Adipocyte (in vitro differentiated cells): ENCODE measurements at regions not wholly inside any gene's neighbourhood (a gene's known extent, or its start where the extent isn't known, plus 50 kb on each side); places are given as distances from the start of the nearest gene placed in this dataset.
"Not testable (repeated sequence)": the region's sequence is repeated elsewhere in the genome, so short reads cannot be mapped to it uniquely, and the experiment has no call there.

Source experiments
- DNase-seq: peaks from one replicate; pipeline ENCODE4 v3.0.0-alpha.2; 2015; ENCODE audit warnings: low read depth
- H3K27me3 ChIP-seq: replicated peaks from 2 replicates; pipeline ENCODE4 v1.7.0; 2013; ENCODE audit warnings: mild to moderate bottlenecking, low read length, moderate library complexity; ENCODE audit not compliant: control insufficient read depth, insufficient read depth
- H3K36me3 ChIP-seq: 2 replicates; pipeline ENCODE4 v1.7.0; 2013; ENCODE audit warnings: low read length, mild to moderate bottlenecking, moderate library complexity; ENCODE audit not compliant: control insufficient read depth, insufficient read depth, severe bottlenecking
- H3K4me1 ChIP-seq: 2 replicates; pipeline ENCODE4 v1.7.0; 2013; ENCODE audit warnings: mild to moderate bottlenecking, low read length, moderate library complexity; ENCODE audit not compliant: control insufficient read depth, insufficient read depth
- H3K4me3 ChIP-seq: 2 replicates; pipeline ENCODE4 v1.7.0; 2013; ENCODE audit warnings: mild to moderate bottlenecking, low read length, moderate library complexity
- H3K9ac ChIP-seq: 2 replicates; pipeline ENCODE4 v1.7.0; 2013; ENCODE audit warnings: mild to moderate bottlenecking, low read length, moderate library complexity
- H3K9me3 ChIP-seq: 2 replicates; pipeline ENCODE4 v1.7.0; 2013; ENCODE audit warnings: mild to moderate bottlenecking, low read length, moderate library complexity; ENCODE audit not compliant: control insufficient read depth

DNA sequence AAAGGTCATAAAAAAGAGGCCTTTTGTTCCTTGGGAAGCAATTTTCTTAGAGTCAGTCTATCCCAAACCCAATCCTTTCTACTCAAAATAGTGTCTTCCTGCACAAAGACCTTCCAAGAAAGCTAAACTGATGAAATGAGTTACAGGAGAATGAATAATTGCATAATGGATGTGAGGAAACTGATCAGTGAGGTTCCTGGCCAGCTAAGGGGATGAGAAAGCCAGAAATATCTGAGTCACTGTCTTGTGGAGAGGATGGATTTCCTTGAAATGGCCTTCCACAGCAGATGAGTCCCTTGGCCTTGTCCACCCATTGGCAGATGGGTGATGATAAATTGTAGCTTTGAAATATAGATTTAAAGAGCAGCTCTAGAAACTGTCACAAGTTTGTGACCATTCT lies 756.1 kb downstream of the DNAH5 start:
- Histone ChIP-seq H3K4me3 (no peak overlapping the region), H3K27me3 (no peaks in the 10 kb centered on the region), H3K9ac (no peak overlapping the region), H3K36me3 (no peaks in the 10 kb centered on the region), H3K9me3 (no peaks in the 10 kb centered on the region), H3K4me1 (peaks cover 5% of the 10 kb centered on the region)
- DNase-seq, result no peak

DNA sequence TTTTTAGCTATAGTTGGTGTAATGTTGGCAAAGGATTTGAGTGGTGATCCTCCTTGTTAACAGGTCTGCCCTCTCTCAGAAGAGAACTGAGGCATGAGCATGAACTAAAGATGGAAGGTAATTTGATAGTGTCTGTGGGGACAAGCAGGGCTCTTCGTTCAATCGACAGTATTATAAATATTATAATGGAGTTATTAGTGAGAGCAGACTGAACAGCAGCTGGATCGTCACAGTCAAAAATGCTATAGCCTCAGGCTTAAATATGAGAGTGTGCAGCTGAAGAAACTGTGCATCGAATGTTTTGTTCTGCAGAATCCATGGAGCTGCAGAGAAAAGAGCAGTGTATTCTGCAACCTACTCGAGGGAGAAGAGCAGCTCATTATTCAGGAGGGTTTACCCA lies 757.3 kb downstream of the DNAH5 start:
- no peaks in the 10 kb centered on the region for H3K27me3 ChIP-seq
- no peak for DNase-seq
- H3K9me3 ChIP-seq, result no peaks in the 10 kb centered on the region
- H3K9ac ChIP-seq, result no peak overlapping the region
- no peaks in the 10 kb centered on the region for H3K36me3 ChIP-seq
- H3K4me1 ChIP-seq, result peaks cover 5% of the 10 kb centered on the region
- no peak overlapping the region for H3K4me3 ChIP-seq

DNA sequence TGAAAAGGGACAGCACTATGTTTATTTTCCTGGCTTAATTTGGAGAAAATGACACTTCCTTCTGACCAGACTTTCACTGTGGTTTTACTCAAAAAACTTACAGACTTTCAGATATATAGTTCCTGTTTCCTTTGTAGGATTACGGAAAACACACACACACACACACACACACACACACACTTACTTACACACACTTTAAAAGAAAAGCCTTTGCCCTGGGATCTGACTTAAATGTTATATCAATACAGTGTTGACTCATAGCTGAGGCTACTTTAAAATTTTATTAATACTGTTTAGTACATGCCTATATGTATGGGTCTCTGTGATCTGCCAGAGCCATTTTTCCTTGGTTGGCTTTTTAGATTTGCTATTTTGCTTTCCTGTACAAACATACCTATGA lies 758.3 kb downstream of the DNAH5 start:
- Histone ChIP-seq H3K9ac (no peak overlapping the region), H3K4me1 (peaks cover 5% of the 10 kb centered on the region), H3K36me3 (no peaks in the 10 kb centered on the region), H3K9me3 (no peaks in the 10 kb centered on the region), H3K27me3 (no peaks in the 10 kb centered on the region), H3K4me3 (no peak overlapping the region)
- no peak for DNase-seq

DNA sequence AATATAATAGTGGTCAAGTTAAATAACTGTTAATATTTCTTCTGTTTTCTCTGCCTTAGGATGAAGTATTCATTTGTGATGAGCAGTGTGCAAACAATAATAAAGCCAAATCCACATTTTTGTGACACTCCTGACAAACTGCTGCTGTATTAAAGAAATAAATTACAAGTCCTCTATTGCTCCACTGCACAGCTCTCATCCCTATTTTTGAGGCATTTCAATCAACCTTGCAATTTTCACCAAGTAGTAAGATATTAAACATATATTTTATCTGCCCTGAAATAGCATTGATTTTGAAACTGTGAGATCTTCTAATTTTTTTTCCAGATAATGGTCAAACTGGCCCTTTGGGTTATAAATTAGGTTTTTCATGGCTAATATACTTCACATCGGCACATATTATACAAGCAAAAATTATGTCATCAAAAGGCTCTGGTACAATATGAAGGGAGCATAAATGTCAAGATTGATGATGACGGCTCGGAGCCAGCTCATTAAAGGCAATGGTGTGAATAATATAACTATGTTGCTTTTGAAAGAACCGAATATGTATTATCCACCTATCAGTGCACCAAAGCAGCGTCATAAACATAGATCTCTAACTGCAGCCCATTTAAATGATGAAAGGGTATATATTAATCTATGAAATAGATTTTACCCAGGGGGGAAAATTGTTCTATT lies 764.9 kb downstream of the DNAH5 start:
- DNase-seq, result no peak
- Histone ChIP-seq H3K9me3 (no peaks in the 10 kb centered on the region), H3K4me3 (no peak overlapping the region), H3K27me3 (no peaks in the 10 kb centered on the region), H3K4me1 (no peaks in the 10 kb centered on the region), H3K9ac (no peak overlapping the region), H3K36me3 (no peaks in the 10 kb centered on the region)

DNA sequence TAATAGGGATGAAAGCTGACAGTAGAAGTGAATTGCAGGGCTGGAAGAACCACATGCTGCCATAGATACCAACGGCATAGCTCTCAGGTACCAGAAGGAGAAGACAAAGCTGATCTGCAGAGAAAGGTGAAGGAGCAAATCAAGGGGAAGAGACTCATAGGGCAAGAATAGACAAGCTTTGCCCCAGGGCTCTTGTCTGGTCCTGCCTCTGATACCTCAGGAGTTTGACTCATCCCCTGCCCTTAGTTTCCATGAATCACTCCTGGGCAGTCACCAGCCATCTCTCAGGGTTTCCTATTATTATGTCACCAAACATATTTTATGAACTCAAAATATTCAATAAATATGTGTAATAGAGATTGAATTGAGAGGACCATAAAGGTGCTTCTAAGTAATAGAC lies 800.9 kb downstream of the DNAH5 start:
- Histone ChIP-seq H3K4me1 (no peaks in the 10 kb centered on the region), H3K9ac (no peak overlapping the region), H3K36me3 (no peaks in the 10 kb centered on the region), H3K9me3 (no peaks in the 10 kb centered on the region), H3K27me3 (no peaks in the 10 kb centered on the region), H3K4me3 (no peak overlapping the region)
- no peak for DNase-seq

DNA sequence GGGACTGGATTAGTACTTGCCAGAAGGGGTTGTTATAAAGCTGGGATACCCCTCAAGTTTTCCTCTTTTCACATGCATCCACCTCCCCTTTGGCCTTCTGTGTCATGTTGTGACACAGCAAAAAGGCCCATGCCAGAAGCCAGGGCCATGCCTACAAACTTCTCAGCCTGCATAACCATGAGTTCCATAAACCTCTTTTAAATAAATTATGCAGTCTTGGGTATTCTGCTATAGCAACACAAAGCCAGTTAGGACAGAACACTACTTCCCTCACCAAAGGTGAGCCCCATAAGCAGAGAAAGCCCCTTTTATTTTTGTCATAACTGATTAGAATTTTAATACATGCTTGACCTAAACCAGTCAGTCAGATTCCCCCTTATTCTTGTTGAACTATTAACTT lies 801.3 kb downstream of the DNAH5 start:
- Histone ChIP-seq H3K36me3 (no peaks in the 10 kb centered on the region), H3K4me3 (no peak overlapping the region), H3K9ac (no peak overlapping the region), H3K4me1 (no peaks in the 10 kb centered on the region), H3K9me3 (no peaks in the 10 kb centered on the region), H3K27me3 (no peaks in the 10 kb centered on the region)
- no peak for DNase-seq

DNA sequence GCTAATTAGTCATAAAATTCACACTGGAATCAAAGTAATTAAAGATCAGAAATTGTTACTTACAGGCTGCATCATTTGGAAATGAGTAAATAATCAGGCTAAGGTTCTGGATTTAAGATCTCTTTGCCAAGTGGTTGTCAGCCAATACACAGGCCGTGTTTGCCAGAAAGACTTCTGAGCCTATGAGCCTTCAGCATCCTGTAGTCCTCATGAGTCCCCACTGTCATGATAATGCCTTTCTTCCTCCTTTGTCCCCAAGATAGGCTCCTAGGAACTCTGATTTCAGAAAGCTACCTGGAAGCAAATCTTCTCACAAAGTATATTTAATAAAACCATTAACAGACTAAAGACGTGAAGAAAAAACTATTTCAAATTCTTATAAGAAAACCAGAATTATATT lies 810.5 kb downstream of the DNAH5 start:
- no peak for DNase-seq
- Histone ChIP-seq H3K36me3 (no peaks in the 10 kb centered on the region), H3K27me3 (no peaks in the 10 kb centered on the region), H3K4me3 (no peak overlapping the region), H3K4me1 (no peaks in the 10 kb centered on the region), H3K9ac (no peak overlapping the region), H3K9me3 (peaks cover 5% of the 10 kb centered on the region)

DNA sequence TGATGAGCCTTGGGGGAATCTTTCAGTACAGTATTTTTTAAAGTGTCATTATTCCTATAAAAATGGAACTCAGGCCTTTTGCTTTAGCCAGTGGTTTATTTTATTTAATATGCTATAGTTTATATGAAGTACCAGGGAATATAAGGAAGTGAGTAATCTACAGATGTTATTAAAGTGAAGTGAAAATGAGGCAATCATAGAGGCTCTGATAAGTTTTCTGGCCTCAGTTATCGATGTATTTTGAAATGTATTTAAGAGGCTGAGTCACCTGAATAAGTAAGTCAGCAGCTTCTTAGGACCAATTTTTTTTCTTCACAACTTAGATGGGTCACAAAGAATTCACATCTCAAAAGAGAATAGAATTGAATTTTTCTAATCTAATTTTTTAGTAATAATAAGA lies 829.0 kb downstream of the DNAH5 start:
- DNase-seq, result no peak
- Histone ChIP-seq H3K9ac (no peak overlapping the region), H3K4me1 (no peaks in the 10 kb centered on the region), H3K27me3 (no peaks in the 10 kb centered on the region), H3K4me3 (no peak overlapping the region), H3K36me3 (no peaks in the 10 kb centered on the region), H3K9me3 (no peaks in the 10 kb centered on the region)

DNA sequence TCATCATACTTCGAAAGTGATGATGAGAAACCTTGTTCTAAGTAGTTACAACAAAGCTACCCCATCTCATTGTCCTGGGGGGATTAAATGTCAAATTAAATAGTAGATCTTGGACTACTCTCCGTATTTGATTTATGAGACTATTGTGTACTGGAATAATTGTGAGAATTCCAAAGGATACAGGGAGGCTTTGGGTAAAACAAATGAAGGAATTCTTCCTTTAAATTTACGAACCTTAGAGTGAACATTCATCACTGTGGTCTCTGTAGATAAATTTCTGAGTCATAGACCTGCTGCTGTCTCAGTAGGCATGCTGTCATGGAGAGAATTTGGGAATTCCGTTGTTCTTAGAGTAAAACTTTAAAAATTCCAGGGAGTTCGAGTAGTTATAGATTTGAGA lies 836.2 kb downstream of the DNAH5 start:
- Histone ChIP-seq H3K27me3 (no peaks in the 10 kb centered on the region), H3K9ac (no peak overlapping the region), H3K36me3 (no peaks in the 10 kb centered on the region), H3K4me1 (no peaks in the 10 kb centered on the region), H3K9me3 (no peaks in the 10 kb centered on the region), H3K4me3 (no peak overlapping the region)
- DNase-seq, result no peak

DNA sequence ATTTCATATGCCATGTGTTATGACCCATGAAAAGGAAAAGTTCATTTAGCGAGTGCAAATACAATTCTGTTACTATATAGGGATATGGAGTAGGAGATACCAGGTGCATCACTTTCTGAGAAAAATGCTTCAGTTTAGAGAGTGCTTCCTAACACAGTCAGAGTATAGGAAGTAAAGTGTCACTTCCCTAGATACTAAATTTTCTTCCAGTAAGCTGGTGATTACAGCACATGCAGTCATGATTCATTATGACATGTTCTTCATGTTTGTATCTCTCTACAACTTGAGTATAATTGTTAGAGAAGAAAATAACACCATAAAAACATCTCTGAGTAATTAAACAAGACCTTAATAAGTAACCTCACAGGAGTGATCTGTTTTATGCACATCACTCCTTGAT lies 837.0 kb downstream of the DNAH5 start:
- no peak overlapping the region for H3K9ac ChIP-seq
- H3K4me3 ChIP-seq, result no peak overlapping the region
- no peak for DNase-seq
- H3K36me3 ChIP-seq, result no peaks in the 10 kb centered on the region
- H3K27me3 ChIP-seq, result no peaks in the 10 kb centered on the region
- H3K9me3 ChIP-seq, result no peaks in the 10 kb centered on the region
- no peaks in the 10 kb centered on the region for H3K4me1 ChIP-seq

DNA sequence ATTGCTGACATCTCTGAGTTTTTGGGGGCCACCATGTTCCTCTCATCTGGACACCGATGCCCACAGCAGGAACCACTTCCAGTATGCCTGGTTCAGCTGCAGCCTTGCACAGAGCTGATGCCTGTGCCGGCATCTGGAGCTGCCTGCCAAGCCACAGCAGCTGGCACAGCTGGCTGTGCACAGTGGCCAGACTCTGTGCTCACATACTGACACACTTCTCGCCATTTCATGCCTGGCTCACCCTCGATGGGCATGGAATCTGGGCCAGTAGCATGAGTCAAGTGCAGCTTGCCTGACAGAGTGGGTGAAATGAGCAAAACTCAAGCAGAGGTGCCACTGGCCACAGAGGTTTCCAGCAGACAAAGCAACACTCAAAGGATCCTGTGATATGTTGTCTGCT lies 863.4 kb downstream of the DNAH5 start:
- no peaks in the 10 kb centered on the region for H3K27me3 ChIP-seq
- no peaks in the 10 kb centered on the region for H3K36me3 ChIP-seq
- DNase-seq, result no peak
- no peak overlapping the region for H3K9ac ChIP-seq
- peaks cover 13% of the 10 kb centered on the region for H3K9me3 ChIP-seq
- no peaks in the 10 kb centered on the region for H3K4me1 ChIP-seq
- H3K4me3 ChIP-seq, result no peak overlapping the region

DNA sequence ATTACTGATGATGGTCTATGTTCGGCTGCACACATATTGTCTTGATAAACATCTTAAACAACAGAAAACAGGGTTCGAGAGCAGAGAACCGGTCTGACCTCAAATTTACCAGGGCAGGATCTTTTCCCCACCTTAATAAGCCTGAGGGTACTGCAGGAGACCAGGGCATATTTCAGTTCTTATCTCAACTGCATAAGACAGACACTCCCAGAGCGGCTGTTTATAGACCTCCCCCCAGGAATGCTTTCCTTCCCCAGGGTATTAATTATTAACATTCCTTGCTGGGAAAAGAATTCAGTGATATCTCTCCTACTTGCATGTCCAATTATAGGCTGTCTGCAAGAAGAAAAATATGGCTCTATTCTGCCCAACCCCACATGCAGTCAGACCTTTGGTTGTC lies 871.6 kb downstream of the DNAH5 start:
- H3K27me3 ChIP-seq, H3K4me3 ChIP-seq, H3K4me1 ChIP-seq, DNase-seq, H3K9ac ChIP-seq, H3K36me3 ChIP-seq: not testable (repeated sequence)
- peaks cover 33% of the 10 kb centered on the region for H3K9me3 ChIP-seq
